C4-2B (cell line): ENCODE measurements at regions not wholly inside any gene's neighbourhood (a gene's known extent, or its start where the extent isn't known, plus 50 kb on each side); places are given as distances from the start of the nearest gene placed in this dataset.

Experiments
- CTCF ChIP-seq: fragments of 450-650 bp; conservative IDR thresholded peaks from 2 replicates; pipeline ENCODE4 v1.5.1; 2017; ENCODE audit warnings: mild to moderate bottlenecking
- ZFX ChIP-seq: fragments of 450-650 bp; IDR thresholded peaks from 2 replicates; pipeline ENCODE4 v1.6.1; 2017

- no peak for TF ChIP-seq CTCF
- no peak for TF ChIP-seq ZFX
Observed at GRCh38 chr1:78715181-78715661, 65.6 kb downstream of the IFI44 start.
